ENCODE measurements at regions not wholly inside any gene's neighbourhood (a gene's known extent, or its start where the extent isn't known, plus 50 kb on each side); places are given as distances from the start of the nearest gene placed in this dataset.

- in situ Hi-C loops (cut with HindIII; ENCODE audit: extremely low pct_ligation_motif_present, low pct_unique_long_range_greater_than_20kb), result no loop called here
- no peak for FAIRE-seq
- intact Hi-C loops (cut with micrococcal nuclease; ENCODE audit: unreplicated experiment), result no loop called here
Measured at GRCh38 chr4:165678236-165678935, 194.7 kb upstream of the TLL1 start.

More at GRCh38 chr4:165678236-165678935, 194.7 kb upstream of the TLL1 start:
- Histone ChIP-seq H3K9me3 (ENCODE audit: low read length) (no peaks in the 10 kb centered on the region), H3K4me3 (replicated peaks in 1 of 3; ENCODE audit: insufficient read depth in 1 of 3, low read depth in 2 of 3, low read length in 3 of 3) (no peak overlapping the region), H3K79me2 (ENCODE audit: insufficient read depth, low read length) (no peaks in the 10 kb centered on the region), H3K36me3 (replicated peaks in 1 of 2; ENCODE audit: control insufficient read depth in 1 of 2, insufficient read depth in 2 of 2, low read length in 2 of 2) (no peaks in the 10 kb centered on the region), H3K4me1 (ENCODE audit: insufficient read depth, low read length) (no peaks in the 10 kb centered on the region), H2AFZ (ENCODE audit: low read length) (no peak overlapping the region), H3K4me2 (ENCODE audit: low read depth, low read length) (no peak overlapping the region), H3K27me3 (ENCODE audit: control insufficient read depth in 1 of 2, insufficient read depth in 2 of 2, low read length in 2 of 2) (no peaks in the 10 kb centered on the region), H3K9ac (ENCODE audit: insufficient read depth, low read depth, low read length) (no peak overlapping the region), H3K27ac (ENCODE audit: extremely low read length, insufficient read depth, low read length) (no peak overlapping the region), H4K20me1 (ENCODE audit: insufficient read depth, low read length) (no peaks in the 10 kb centered on the region)
- DNase-seq (ENCODE audit: low spot score) (no peak), ATAC-seq (no peak)
- WGBS (ENCODE audit: low lambda C conversion rate), result 7% methylated on average over 6 of the region's 6 CpGs
- no TSS peak for BruUV-seq (replicated peaks)
- no peak for TF ChIP-seq SUZ12 (IDR thresholded peaks at IDR 0.05; ENCODE audit: low read depth, low read length)
- no peak for TF ChIP-seq ZNF616 (CRISPR knock-in tag; IDR thresholded peaks at IDR 0.05; ENCODE audit: low read depth)
- TF ChIP-seq TOE1 (CRISPR knock-in tag; IDR thresholded peaks at IDR 0.05), result no peak
- TF ChIP-seq ZNF460 (CRISPR knock-in tag; IDR thresholded peaks at IDR 0.05; ENCODE audit: borderline replicate concordance), result no peak
- TF ChIP-seq SAP130 (CRISPR knock-in tag; IDR thresholded peaks at IDR 0.05; ENCODE audit: low read depth), result no peak
- no peak for TF ChIP-seq ARHGAP35 (CRISPR knock-in tag; IDR thresholded peaks at IDR 0.05; ENCODE audit: borderline replicate concordance)
- no peak for TF ChIP-seq ZNF777 (CRISPR knock-in tag; IDR thresholded peaks at IDR 0.05)
- no peak for TF ChIP-seq REST (IDR thresholded peaks at IDR 0.05; ENCODE audit: borderline replicate concordance in 1 of 2, low read depth in 1 of 2, low read length in 2 of 2)
- TF ChIP-seq ZNF326 (CRISPR knock-in tag; IDR thresholded peaks at IDR 0.05; ENCODE audit: borderline replicate concordance), result no peak
- TF ChIP-seq HOXA5 (CRISPR knock-in tag; IDR thresholded peaks at IDR 0.05), result no peak
- TF ChIP-seq, protein P1, sequence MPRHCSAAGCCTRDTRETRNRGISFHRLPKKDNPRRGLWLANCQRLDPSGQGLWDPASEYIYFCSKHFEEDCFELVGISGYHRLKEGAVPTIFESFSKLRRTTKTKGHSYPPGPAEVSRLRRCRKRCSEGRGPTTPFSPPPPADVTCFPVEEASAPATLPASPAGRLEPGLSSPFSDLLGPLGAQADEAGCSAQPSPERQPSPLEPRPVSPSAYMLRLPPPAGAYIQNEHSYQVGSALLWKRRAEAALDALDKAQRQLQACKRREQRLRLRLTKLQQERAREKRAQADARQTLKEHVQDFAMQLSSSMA (CRISPR knock-in tag; IDR thresholded peaks at IDR 0.05), result no peak
- TF ChIP-seq, protein P2, sequence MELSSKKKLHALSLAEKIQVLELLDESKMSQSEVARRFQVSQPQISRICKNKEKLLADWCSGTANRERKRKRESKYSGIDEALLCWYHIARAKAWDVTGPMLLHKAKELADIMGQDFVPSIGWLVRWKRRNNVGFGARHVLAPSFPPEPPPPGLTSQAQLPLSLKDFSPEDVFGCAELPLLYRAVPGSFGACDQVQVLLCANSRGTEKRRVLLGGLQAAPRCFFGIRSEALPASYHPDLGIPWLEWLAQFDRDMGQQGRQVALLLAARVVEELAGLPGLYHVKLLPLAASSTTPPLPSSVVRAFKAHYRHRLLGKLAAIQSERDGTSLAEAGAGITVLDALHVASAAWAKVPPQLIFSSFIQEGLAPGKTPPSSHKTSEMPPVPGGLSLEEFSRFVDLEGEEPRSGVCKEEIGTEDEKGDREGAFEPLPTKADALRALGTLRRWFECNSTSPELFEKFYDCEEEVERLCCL (CRISPR knock-in tag; IDR thresholded peaks at IDR 0.05; ENCODE audit: borderline replicate concordance), result no peak
- TF ChIP-seq KLF15 (CRISPR knock-in tag; IDR thresholded peaks at IDR 0.05; ENCODE audit: borderline replicate concordance), result no peak
- no peak for TF ChIP-seq BRD4 (CRISPR knock-in tag; IDR thresholded peaks at IDR 0.05)
- TF ChIP-seq ZFP41 (CRISPR knock-in tag; IDR thresholded peaks at IDR 0.05; ENCODE audit: borderline replicate concordance), result no peak
- no peak for TF ChIP-seq ZNF709 (CRISPR knock-in tag; IDR thresholded peaks at IDR 0.05)
- no peak for TF ChIP-seq KMT2A (CRISPR knock-in tag; IDR thresholded peaks at IDR 0.05)
- ChIA-PET CTCF (ENCODE audit: low intra/inter-chr PET ratio, low total read pairs) (no interaction called here), POLR2A (no interaction called here)
